ENCODE measurements at regions not wholly inside any gene's neighbourhood (a gene's known extent, or its start where the extent isn't known, plus 50 kb on each side); places are given as distances from the start of the nearest gene placed in this dataset.

DNA sequence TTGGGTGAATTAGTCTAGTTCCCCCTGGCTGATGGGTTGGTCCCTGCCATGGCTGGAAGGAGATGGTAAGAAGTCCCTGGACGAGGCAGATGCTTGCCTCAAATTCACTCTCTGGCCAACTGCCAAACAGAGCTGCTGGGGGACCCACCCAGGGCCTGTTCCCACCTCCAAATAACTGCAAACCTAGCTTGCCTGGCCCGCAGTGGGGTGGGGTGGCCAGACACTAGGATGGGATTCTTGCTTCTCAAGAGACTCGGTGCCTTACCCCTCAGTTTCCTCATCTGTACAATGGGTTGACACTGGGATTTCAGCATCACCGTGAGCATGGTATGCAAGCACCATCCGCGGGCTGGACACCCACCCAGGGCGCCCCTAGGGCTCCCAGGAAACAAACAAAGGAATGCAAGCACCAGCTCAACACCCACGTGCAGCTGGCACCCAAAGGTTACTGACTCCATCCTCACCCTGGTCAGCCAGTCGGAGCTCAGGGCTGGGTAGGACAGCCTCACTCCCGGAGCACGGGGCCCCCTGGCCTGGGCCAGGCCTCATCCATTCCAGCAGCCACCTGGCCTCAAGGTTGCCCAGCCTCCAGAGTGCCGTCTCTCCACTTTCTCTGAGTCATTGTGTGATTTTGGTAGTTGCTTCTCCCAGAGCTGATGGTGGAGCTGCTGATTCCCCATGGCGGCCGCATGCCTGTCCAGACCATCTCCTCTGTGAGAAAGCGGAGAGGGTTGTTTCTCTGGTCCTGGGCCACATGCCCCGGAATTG, 205.2 kb upstream of the RTL1 start:
- Histone ChIP-seq H3K27ac (ENCODE audit: low read length) (no peak overlapping the region), H3K4me1 (ENCODE audit: control insufficient read depth, insufficient read depth, low read length) (no peaks in the 10 kb centered on the region), H3K36me3 (ENCODE audit: control insufficient read depth, insufficient read depth, low read length) (no peaks in the 10 kb centered on the region), H3K27me3 (ENCODE audit: control insufficient read depth, insufficient read depth, low read length) (no peaks in the 10 kb centered on the region), H3K4me3 (ENCODE audit: low read length) (no peak overlapping the region), H3K9me3 (ENCODE audit: control insufficient read depth, insufficient read depth, low read length) (no peaks in the 10 kb centered on the region)
- no peak overlapping the region for H3K4me3 Mint-ChIP-seq
- intact Hi-C loops (cut with micrococcal nuclease) = no loop called here
- TF ChIP-seq CTCF (IDR thresholded peaks at IDR 0.05) = no peak
- no peak for DNase-seq
- WGBS (ENCODE audit: insufficient coverage) = 90% methylated on average over 16 of the region's 16 CpGs
- H3K4me1 Mint-ChIP-seq = no peaks in the 10 kb centered on the region
- no peaks in the 10 kb centered on the region for H3K27me3 Mint-ChIP-seq (ENCODE audit: low read depth in 2 of 2)
- no peaks in the 10 kb centered on the region for H3K9me3 Mint-ChIP-seq
- no peak for ATAC-seq
- H3K36me3 Mint-ChIP-seq = no peaks in the 10 kb centered on the region
- no peak overlapping the region for H3K27ac Mint-ChIP-seq

- DNase-seq (no peak), ATAC-seq (no peak)
- no peak overlapping the region for H3K4me3 Mint-ChIP-seq
- no peaks in the 10 kb centered on the region for H3K36me3 ChIP-seq (ENCODE audit: control insufficient read depth, insufficient read depth, low read length)
- H3K27me3 Mint-ChIP-seq (ENCODE audit: low read depth in 2 of 2) = no peaks in the 10 kb centered on the region
- H3K4me1 Mint-ChIP-seq = no peaks in the 10 kb centered on the region
- no peaks in the 10 kb centered on the region for H3K9me3 ChIP-seq (ENCODE audit: control insufficient read depth, insufficient read depth, low read length)
- H3K27ac Mint-ChIP-seq = no peak overlapping the region
- H3K36me3 Mint-ChIP-seq = no peaks in the 10 kb centered on the region
- no peak overlapping the region for H3K27ac ChIP-seq (ENCODE audit: low read length)
- H3K27me3 ChIP-seq (ENCODE audit: control insufficient read depth, insufficient read depth, low read length) = no peaks in the 10 kb centered on the region
- H3K9me3 Mint-ChIP-seq = no peaks in the 10 kb centered on the region
- H3K4me1 ChIP-seq (ENCODE audit: control insufficient read depth, insufficient read depth, low read length) = no peaks in the 10 kb centered on the region
- TF ChIP-seq CTCF (IDR thresholded peaks at IDR 0.05) = no peak
- no peak overlapping the region for H3K4me3 ChIP-seq (ENCODE audit: low read length)
- WGBS (ENCODE audit: insufficient coverage) = 97% methylated on average over 8 of the region's 8 CpGs
- intact Hi-C loops (cut with micrococcal nuclease) = no loop called here
These were observed 205.8 kb upstream of the RTL1 start for GRCh38 chr14:101109347-101109638.

- no peaks in the 10 kb centered on the region for H3K36me3 Mint-ChIP-seq
- intact Hi-C loops (cut with micrococcal nuclease) = no loop called here
- H3K9me3 Mint-ChIP-seq = no peaks in the 10 kb centered on the region
- WGBS (ENCODE audit: insufficient coverage) = 88% methylated on average over 15 of the region's 15 CpGs
- no peaks in the 10 kb centered on the region for H3K9me3 ChIP-seq (ENCODE audit: control insufficient read depth, insufficient read depth, low read length)
- H3K4me1 Mint-ChIP-seq = no peaks in the 10 kb centered on the region
- no peak for ATAC-seq
- H3K27ac Mint-ChIP-seq = no peak overlapping the region
- H3K4me1 ChIP-seq (ENCODE audit: control insufficient read depth, insufficient read depth, low read length) = no peaks in the 10 kb centered on the region
- no peaks in the 10 kb centered on the region for H3K27me3 ChIP-seq (ENCODE audit: control insufficient read depth, insufficient read depth, low read length)
- H3K4me3 Mint-ChIP-seq = no peak overlapping the region
- H3K27ac ChIP-seq (ENCODE audit: low read length) = no peak overlapping the region
- no peaks in the 10 kb centered on the region for H3K36me3 ChIP-seq (ENCODE audit: control insufficient read depth, insufficient read depth, low read length)
- peaks cover 4 to 5% of the 10 kb centered on the region in 2 donors for H3K27me3 Mint-ChIP-seq (ENCODE audit: low read depth in 2 of 2)
- no peak overlapping the region for H3K4me3 ChIP-seq (ENCODE audit: low read length)
- no peak for TF ChIP-seq CTCF (IDR thresholded peaks at IDR 0.05)
- DNase-seq = no peak
These were observed 206.6 kb upstream of the RTL1 start for GRCh38 chr14:101109981-101110728.
